Ramos (cell line): ENCODE measurements at regions not wholly inside any gene's neighbourhood (a gene's known extent, or its start where the extent isn't known, plus 50 kb on each side); places are given as distances from the start of the nearest gene placed in this dataset.

Experiments
- in situ Hi-C: fragments of 300-500 bp; cut with MboI; formaldehyde crosslinking; loops from one replicate; pipeline ENCODE4 v1.14.3; 2022; ENCODE audit warnings: low sequenced_read_pairs; ENCODE audit not compliant: unreplicated experiment

GRCh38 chr10:118977835-118978234 lies 51.7 kb upstream of the NANOS1 start:
- in situ Hi-C loops: no loop called here

GRCh38 chr10:118978316-118978997 lies 51.1 kb upstream of the NANOS1 start:
- in situ Hi-C loops: no loop called here

GRCh38 chr10:118978998-118979350 lies 50.5 kb upstream of the NANOS1 start:
- in situ Hi-C loops: no loop called here

GRCh38 chr10:118979661-118980060 lies 49.9 kb upstream of the NANOS1 start:
- in situ Hi-C loops: no loop called here
